Motor neuron (in vitro differentiated cells): ENCODE measurements at regions not wholly inside any gene's neighbourhood (a gene's known extent, or its start where the extent isn't known, plus 50 kb on each side); places are given as distances from the start of the nearest gene placed in this dataset.
A peak's percentile ranks its signal among the peaks of the same experiment; 100 is the strongest.

Source experiments
- ATAC-seq, 8 experiments: fragments of 200-7000 bp; cut with Tn5 transposase; replicated peaks in 6 of 8; 2 replicates each; pipeline ENCODE4 v1.8.0; 2021; ENCODE audit warnings: mild to moderate bottlenecking in 8 of 8, moderate library complexity in 8 of 8
- H3K27ac ChIP-seq, 2 donors: fragments of 250-450 bp; sonication (Bioruptor Pico); 2 replicates each; pipeline ENCODE4 v1.9.0; 2021; ENCODE audit warnings: antibody characterized with exemption in 2 of 2, mild to moderate bottlenecking in 2 of 2, moderate library complexity in 1 of 2
- H3K4me1 ChIP-seq, 2 donors: fragments of 250-450 bp; sonication (Bioruptor Pico); replicated peaks in 1 of 2; 2 replicates each; pipeline ENCODE4 v1.6.1; 2021; ENCODE audit warnings: antibody characterized with exemption in 2 of 2, mild to moderate bottlenecking in 2 of 2, moderate library complexity in 1 of 2
- H3K4me3 ChIP-seq, 5 donors: fragments of 250-450 bp; sonication (Bioruptor Pico); 2 replicates each; pipeline ENCODE4 v1.9.0; 2021; ENCODE audit warnings: antibody characterized with exemption in 5 of 5, mild to moderate bottlenecking in 5 of 5, moderate library complexity in 4 of 5
- WGBS, 10 experiments: fragments of 450-650 bp; shearing (Covaris generic); methylation state at CpG; one replicate each; pipeline ENCODE4 v1.0.0; 2022; 5-methylcytosine and 5-hydroxymethylcytosine counted together
- in situ Hi-C, 9 experiments: fragments of 400-800 bp; cut with MboI; loops; one replicate each; pipeline ENCODE4 v1.15.0; 2021; ENCODE audit warnings: low sequenced_read_pairs in 9 of 9, low pct_unique_long_range_greater_than_20kb in 2 of 9; ENCODE audit not compliant: unreplicated experiment in 9 of 9

DNA sequence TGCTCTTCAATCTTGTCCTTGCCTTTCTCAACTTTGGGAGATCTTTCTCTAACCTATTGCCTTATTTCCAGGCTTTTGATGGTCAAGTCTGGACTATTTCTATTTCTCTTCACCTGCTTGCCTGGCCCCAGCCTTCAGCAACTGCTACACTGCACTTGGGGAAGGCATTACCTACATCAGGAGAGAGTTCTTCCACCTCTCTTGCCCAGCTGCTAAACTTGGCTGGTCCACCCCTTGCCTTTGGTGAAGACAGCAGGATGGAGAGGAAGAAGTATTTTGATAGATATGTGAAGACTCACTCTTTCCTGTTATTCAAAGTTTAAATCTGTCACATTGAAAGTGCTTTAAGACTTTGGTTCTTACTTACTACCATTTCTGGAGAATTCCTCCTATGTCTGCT, 574.8 kb downstream of the ZPLD1 start:
- ATAC-seq = no peak
- no peak overlapping the region for H3K4me3 ChIP-seq
- H3K27ac ChIP-seq = no peak overlapping the region
- in situ Hi-C loops = no loop called here
- H3K4me1 ChIP-seq = no peaks in the 10 kb centered on the region

- no peak for ATAC-seq
- H3K27ac ChIP-seq = no peak overlapping the region
- H3K4me1 ChIP-seq = no peaks in the 10 kb centered on the region
- no peak overlapping the region for H3K4me3 ChIP-seq
- in situ Hi-C loops = no loop called here
Observed at GRCh38 chr3:103025880-103026279, 591.1 kb downstream of the ZPLD1 start.

DNA sequence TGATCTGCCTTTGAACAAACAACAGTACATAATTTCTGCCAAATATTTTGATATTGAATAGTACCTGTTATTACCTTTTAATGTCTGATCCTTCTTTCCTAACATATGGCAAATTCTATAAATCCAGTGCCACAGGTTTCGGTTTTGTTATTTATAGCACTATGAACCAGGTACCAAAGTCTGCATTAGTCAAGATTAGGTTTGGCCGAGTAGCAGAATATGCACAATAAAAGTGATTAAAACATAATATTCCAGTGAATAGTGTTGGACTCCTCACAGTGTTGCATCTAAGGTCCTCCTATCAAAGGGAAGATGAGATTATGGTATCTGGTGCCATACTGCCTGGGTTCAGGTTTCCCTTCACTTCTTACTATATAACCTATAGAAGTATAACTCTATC, 599.0 kb downstream of the ZPLD1 start:
- in situ Hi-C loops = no loop called here
- no peak for ATAC-seq
- no peak overlapping the region for H3K27ac ChIP-seq
- H3K4me1 ChIP-seq = no peaks in the 10 kb centered on the region
- H3K4me3 ChIP-seq = no peak overlapping the region
- WGBS, 10 experiments = 0 to 100% (median 45%) methylated on average over 1 to 2 of the region's 2 CpGs; no CpG with 5 or more reads in 2 of the 10 experiments

GRCh38 chr3:103047640-103048039, 612.8 kb downstream of the ZPLD1 start:
- Histone ChIP-seq H3K27ac (no peak overlapping the region), H3K4me1 (no peaks in the 10 kb centered on the region), H3K4me3 (no peak overlapping the region)
- in situ Hi-C loops = no loop called here
- WGBS, 10 experiments = 32 to 100% (median 97%) methylated on average over 1 to 2 of the region's 2 CpGs; no CpG with 5 or more reads in 2 of the 10 experiments
- ATAC-seq = peak in 3 of 8 experiments; percentile 39 to 67 (median 60)

DNA sequence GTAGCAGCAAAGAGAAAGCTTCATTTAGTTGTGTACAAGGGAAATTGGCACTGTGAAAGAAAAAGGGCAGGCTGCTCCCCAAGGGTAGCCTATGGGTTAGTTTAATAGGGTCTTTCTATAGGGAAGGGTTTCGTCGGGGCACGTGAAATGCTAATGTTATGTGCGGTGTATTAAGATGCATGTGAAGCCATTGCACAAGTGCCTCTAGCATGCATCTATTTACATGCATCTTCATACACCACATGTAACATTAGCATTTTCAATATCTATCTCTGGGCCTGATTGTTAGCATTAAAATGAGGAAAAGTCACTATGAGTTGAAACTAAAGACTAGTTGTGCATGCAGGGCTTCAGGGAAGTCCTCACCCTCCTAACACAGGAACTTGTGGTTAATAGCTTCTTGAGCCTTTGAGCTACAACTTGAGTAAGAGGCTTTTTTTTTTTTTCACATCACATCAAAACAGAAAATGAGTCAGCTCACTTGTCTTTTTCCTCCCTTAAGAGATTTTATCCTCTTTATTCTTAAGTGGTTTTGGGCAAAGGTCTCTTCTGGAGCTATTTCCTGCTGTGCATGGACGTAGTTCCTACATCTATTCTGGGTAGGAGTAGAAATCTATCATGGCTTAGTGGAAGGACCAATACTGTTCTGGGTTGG, 613.4 kb downstream of the ZPLD1 start:
- Histone ChIP-seq H3K4me3 (no peak overlapping the region), H3K4me1 (no peaks in the 10 kb centered on the region), H3K27ac (no peak overlapping the region)
- in situ Hi-C loops = no loop called here
- ATAC-seq = peak in 4 of 8 experiments; percentile 17 to 96 (median 60)
- 0 to 90% (median 46%) methylated on average over 1 to 5 of the region's 5 CpGs; no CpG with 5 or more reads in 4 of the 10 experiments for WGBS, 10 experiments

GRCh38 chr3:103052236-103052830, 617.5 kb downstream of the ZPLD1 start:
- Histone ChIP-seq H3K27ac (no peak overlapping the region), H3K4me1 (no peaks in the 10 kb centered on the region), H3K4me3 (no peak overlapping the region)
- ATAC-seq = peak in 4 of 8 experiments; percentile 5 to 63 (median 33)
- in situ Hi-C loops = no loop called here
- 0 to 100% (median 52%) methylated on average over 1 of the region's 1 CpG; no CpG with 5 or more reads in 2 of the 10 experiments for WGBS, 10 experiments

DNA sequence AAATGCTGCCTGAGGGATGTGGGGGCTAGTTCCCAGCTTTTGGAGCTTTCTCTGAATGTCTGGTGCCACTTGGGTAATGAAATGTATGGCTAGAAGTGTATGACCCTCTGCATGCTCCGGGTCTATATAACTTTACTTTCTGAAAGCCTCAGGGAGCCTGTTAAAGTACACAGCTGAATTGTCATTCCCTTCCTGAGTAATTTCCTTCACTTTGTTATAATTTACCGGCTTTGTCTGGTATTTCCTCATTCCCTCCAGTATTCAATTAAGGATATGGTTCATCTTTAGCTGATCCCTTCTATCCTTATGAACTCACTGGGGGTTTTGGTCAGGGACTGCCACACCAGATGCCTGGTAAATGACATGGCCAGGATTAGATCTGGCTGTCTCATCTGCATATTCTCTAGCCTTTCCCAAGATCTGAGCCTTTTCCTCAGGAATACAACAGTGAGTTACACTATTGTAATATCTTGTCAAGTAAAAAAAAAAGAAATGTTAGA, 620.3 kb downstream of the ZPLD1 start:
- H3K4me3 ChIP-seq = no peak overlapping the region
- no peak overlapping the region for H3K27ac ChIP-seq
- peaks cover 0 to 9% of the 10 kb centered on the region in 2 donors for H3K4me1 ChIP-seq
- 0 to 80% (median 6%) methylated on average over 1 to 2 of the region's 2 CpGs; no CpG with 5 or more reads in 1 of the 10 experiments for WGBS, 10 experiments
- in situ Hi-C loops = no loop called here
- ATAC-seq = no peak

DNA sequence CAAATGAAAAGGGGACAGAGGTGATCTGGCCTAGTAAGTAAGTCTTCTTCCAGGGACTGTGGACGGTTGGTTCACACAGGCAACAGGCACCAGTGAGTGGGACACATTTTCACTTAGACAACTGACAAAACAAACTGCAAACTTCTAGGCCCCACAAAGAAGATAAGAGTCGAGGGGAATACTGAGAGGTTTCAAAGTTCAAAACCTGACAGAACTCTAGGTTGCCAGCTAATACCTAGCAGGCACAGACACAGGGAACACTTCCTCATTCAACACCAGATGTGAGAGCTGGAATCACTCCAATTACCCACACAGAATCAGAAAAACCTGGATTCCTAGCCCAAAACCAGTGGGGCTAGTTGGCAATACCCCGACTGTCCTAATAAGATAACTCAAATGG, 621.7 kb downstream of the ZPLD1 start:
- Histone ChIP-seq H3K4me3 (no peak overlapping the region), H3K4me1 (peaks cover 0 to 10% of the 10 kb centered on the region in 2 donors), H3K27ac (no peak overlapping the region)
- in situ Hi-C loops = no loop called here
- no peak for ATAC-seq
- WGBS, 10 experiments = 9 to 100% (median 67%) methylated on average over 1 to 3 of the region's 3 CpGs; no CpG with 5 or more reads in 1 of the 10 experiments

- WGBS, 10 experiments = 23 to 100% (median 84%) methylated on average over 1 to 6 of the region's 6 CpGs
- in situ Hi-C loops = no loop called here
Observed at GRCh38 chr3:103057003-103057402, 622.2 kb downstream of the ZPLD1 start.

DNA sequence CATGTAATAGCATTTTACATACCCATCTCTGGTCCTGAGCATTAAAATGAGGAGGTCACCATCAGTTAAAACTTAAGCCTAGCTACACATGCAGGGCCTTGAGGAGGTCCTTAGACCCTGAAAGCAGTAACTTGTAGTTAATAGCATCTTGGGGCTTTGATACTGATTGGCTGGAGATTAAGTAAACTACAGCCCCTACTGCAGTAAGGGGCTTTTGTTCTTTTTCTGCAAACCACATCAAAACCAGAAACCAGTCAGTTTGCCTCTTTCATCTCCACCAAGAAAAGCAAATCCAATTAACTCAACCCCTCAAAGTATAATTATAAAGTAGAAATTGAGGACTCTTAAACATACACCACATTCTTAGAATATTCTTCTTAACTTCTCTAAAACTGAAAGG, 622.7 kb downstream of the ZPLD1 start:
- no peak for ATAC-seq
- Histone ChIP-seq H3K27ac (no peak overlapping the region), H3K4me1 (peaks cover 0 to 10% of the 10 kb centered on the region in 2 donors), H3K4me3 (no peak overlapping the region)
- in situ Hi-C loops = no loop called here

More at GRCh38 chr3:103057003-103057402, 622.2 kb downstream of the ZPLD1 start:
- peak in 1 of 8 experiments; percentile 51 for ATAC-seq
- H3K27ac ChIP-seq = no peak overlapping the region
- H3K4me3 ChIP-seq = no peak overlapping the region
- peaks cover 0 to 10% of the 10 kb centered on the region in 2 donors for H3K4me1 ChIP-seq

GRCh38 chr3:103059432-103059831, 624.6 kb downstream of the ZPLD1 start:
- WGBS, 10 experiments = 39 to 85% (median 68%) methylated on average over 1 to 2 of the region's 2 CpGs; no CpG with 5 or more reads in 2 of the 10 experiments
- in situ Hi-C loops = no loop called here
- Histone ChIP-seq H3K4me1 (peaks cover 0 to 10% of the 10 kb centered on the region in 2 donors), H3K4me3 (no peak overlapping the region), H3K27ac (no peak overlapping the region)
- no peak for ATAC-seq

GRCh38 chr3:103060242-103060641, 625.4 kb downstream of the ZPLD1 start:
- H3K4me1 ChIP-seq = peaks cover 0 to 10% of the 10 kb centered on the region in 2 donors
- H3K27ac ChIP-seq = no peak overlapping the region
- peak in 3 of 8 experiments; percentile 37 to 82 (median 66) for ATAC-seq
- WGBS, 10 experiments = 40 to 89% (median 60%) methylated on average over 1 to 3 of the region's 3 CpGs
- in situ Hi-C loops = no loop called here
- H3K4me3 ChIP-seq = no peak overlapping the region

GRCh38 chr3:103067963-103068362, 633.1 kb downstream of the ZPLD1 start:
- ATAC-seq = no peak
- H3K4me3 ChIP-seq = no peak overlapping the region
- 33 to 100% (median 100%) methylated on average over 1 to 2 of the region's 2 CpGs; no CpG with 5 or more reads in 5 of the 10 experiments for WGBS, 10 experiments
- no peak overlapping the region for H3K27ac ChIP-seq
- in situ Hi-C loops = no loop called here
- no peaks in the 10 kb centered on the region for H3K4me1 ChIP-seq

DNA sequence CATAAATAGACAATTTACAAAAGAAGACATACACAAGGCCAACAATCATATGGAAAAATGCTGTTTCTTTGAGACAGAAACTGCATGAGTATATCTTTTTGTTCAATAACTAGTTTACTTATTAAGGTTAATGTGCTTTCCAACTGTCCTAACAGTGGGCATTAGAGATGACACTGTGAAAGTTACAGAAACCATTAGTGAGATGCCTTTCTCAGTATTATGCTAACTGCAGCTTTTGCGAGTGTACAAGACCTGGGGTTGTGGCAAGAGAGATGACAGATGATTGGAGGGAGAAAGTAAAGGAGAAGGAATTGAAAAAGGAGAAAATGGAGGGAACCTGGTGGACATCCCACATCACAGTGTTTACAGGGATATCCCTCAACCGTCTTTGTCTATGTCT, 640.5 kb downstream of the ZPLD1 start:
- ATAC-seq = no peak
- in situ Hi-C loops = no loop called here
- no peak overlapping the region for H3K4me3 ChIP-seq
- no peak overlapping the region for H3K27ac ChIP-seq
- 17 to 100% (median 50%) methylated on average over 1 to 2 of the region's 2 CpGs; no CpG with 5 or more reads in 3 of the 10 experiments for WGBS, 10 experiments
- H3K4me1 ChIP-seq = no peaks in the 10 kb centered on the region
